KBM-7 (cell line): ENCODE measurements at regions not wholly inside any gene's neighbourhood (a gene's known extent, or its start where the extent isn't known, plus 50 kb on each side); places are given as distances from the start of the nearest gene placed in this dataset.

Experiments used
- DNase-seq: peaks from one replicate; pipeline ENCODE4 v3.0.0-alpha.2; 2015
- in situ Hi-C: fragments of 300-500 bp; cut with MboI; formaldehyde crosslinking; loops from 2 replicates; pipeline ENCODE4 v1.14.3; 2020; ENCODE audit warnings: low sequenced_read_pairs, low pct_unique_long_range_greater_than_20kb, mixed read lengths

- DNase-seq, result no peak
- in situ Hi-C loops, result no loop called here
Measured at GRCh38 chr22:48851933-48852549, 975.6 kb downstream of the BRD1 start.

GRCh38 chr22:48850658-48851287 is 976.9 kb downstream of the BRD1 start:
- DNase-seq, result no peak
- in situ Hi-C loops, result no loop called here

DNA sequence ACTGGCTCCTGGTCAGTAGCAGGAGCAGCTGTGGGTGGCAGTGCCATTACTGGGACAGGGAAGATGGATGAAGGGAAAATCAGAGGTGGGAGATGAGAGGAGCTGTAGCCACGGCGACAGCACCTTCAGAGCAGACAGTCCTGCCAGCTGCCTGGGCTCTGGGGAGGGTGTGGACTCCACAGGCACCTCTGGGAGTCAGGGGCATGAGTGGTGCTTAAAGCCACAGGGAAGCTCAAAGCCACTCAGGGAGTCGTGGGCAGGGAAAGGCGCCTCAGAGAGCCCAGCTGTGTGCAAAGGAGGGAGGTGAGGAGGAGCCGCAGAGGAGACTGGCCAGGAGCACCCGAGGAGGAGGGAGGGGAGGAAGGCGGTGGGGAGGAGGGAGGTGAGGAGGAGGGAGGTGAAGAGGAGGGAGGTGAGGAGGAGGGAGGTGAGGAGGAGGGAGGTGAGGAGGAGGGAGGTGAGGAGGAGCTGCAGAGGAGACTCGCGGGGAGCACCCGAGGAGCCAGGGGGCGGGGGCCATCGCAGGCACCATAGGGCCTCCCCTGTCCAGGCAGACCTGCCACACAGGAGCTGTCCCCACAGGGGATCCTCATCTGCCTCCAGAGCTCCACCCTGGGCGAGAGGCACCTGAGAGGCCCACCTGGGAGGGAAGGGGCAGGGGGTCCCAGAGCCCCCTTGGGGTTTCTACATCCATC is 977.6 kb downstream of the BRD1 start:
- in situ Hi-C loops, result no loop called here
- DNase-seq, result no peak

GRCh38 chr22:48849219-48849912 is 978.3 kb downstream of the BRD1 start:
- in situ Hi-C loops, result no loop called here
- no peak for DNase-seq

DNA sequence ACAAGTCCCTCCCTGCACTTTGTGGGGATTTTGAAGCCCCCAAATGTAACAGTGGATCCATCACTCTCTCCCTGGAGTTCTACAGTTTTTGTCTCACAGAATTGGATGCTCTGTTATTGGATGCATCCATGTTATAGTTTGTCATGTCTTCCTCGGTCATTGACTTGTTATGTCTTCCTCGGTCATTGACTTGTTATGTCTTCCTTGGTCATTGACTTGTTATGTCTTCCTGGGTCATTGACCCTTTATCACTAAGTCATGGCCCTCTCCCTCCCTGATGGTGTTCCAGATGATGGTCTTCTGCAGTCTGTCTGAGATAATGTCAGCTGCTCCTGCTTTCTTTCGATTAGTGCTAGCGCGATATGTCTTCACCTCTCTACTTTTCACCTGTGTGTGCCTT is 981.5 kb downstream of the BRD1 start:
- DNase-seq, result no peak
- in situ Hi-C loops, result no loop called here

GRCh38 chr22:48845356-48845936 is 982.2 kb downstream of the BRD1 start:
- no peak for DNase-seq
- in situ Hi-C loops, result no loop called here

GRCh38 chr22:48844056-48844675 is 983.5 kb downstream of the BRD1 start:
- DNase-seq, result no peak
- in situ Hi-C loops, result no loop called here

DNA sequence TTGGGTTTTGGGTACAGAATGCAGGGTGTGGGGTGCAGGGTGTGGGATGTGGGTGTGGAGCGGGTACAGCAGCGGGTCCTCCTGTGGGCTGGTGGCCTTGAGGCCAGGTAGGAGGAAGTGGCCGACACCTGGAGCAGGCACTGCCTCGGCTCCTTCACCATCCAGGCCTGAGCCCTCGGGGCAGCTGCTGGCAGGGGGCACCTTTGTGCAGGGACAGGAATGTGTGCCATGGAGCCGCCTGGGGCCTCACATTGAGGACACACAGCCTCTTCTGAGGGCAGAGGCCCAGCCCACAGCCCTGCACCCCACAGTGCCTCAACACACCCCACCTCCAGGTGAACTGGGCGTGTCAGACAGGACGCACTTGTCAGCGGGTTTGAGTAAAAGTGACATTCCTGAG is 984.0 kb downstream of the BRD1 start:
- DNase-seq, result no peak
- in situ Hi-C loops, result no loop called here

GRCh38 chr22:48842976-48843375 is 984.7 kb downstream of the BRD1 start:
- in situ Hi-C loops, result no loop called here
- DNase-seq, result no peak

GRCh38 chr22:48842583-48842945 is 985.1 kb downstream of the BRD1 start:
- in situ Hi-C loops, result no loop called here
- DNase-seq, result no peak

GRCh38 chr22:48841881-48842582 is 985.6 kb downstream of the BRD1 start:
- DNase-seq, result no peak
- in situ Hi-C loops, result no loop called here

- no peak for DNase-seq
- in situ Hi-C loops, result no loop called here
Measured at GRCh38 chr22:48840112-48840949, 987.3 kb downstream of the BRD1 start.

GRCh38 chr22:48838846-48839730 is 988.6 kb downstream of the BRD1 start:
- in situ Hi-C loops, result no loop called here
- no peak for DNase-seq

DNA sequence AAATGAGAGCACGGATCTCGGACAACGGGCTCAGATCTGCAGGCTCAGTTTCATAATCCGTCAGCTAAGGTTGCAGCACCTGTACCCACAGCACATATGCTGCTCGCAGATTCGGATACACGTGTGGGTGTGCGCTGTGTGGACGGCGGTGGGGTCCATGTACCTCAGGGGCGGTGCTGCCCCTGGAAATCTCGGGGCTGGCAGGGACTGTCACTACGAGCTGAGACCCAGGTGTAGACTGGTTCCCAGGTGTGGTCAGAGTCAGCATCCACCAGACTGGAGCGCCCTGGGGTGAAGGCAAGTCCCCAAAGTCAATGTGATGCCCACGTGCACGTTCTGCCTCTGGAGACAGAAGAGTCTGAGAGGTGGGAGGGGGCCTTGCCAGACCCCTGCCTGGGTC is 989.3 kb downstream of the BRD1 start:
- no peak for DNase-seq
- in situ Hi-C loops, result no loop called here

- DNase-seq, result no peak
- in situ Hi-C loops, result no loop called here
Measured at GRCh38 chr22:48837341-48837935, 990.2 kb downstream of the BRD1 start.

DNA sequence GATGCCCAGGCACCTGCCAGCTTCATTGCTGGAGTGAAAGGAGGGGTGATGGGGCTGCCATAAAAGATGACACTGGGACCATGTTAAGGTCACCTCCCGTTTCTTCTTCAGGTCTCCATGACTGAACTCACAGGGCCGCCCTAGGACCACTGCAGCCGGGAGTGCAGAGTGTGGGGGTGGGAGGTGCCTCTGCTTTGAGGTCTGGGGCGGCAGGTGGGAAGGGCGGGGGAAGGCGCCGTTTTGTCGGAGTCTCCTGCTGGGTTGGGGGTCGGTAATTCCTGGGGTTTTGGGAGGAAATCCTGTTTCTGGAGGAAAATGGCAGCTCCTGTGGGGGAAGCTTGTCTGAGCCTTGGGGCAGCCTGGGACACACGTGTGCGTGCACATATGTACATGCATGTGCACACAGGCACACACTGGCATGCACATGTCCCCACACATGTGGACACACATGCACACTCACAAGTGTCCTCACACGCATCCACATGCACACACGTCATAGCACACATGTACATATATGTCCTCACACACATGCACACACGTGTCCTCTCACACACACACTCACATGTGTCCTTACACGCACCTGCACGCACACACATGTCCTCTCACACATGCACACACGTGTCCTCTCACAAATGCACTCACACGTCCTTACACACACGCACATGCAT is 990.9 kb downstream of the BRD1 start:
- no peak for DNase-seq
- in situ Hi-C loops, result no loop called here
